GM13976 (cell line): ENCODE measurements at regions not wholly inside any gene's neighbourhood (a gene's known extent, or its start where the extent isn't known, plus 50 kb on each side); places are given as distances from the start of the nearest gene placed in this dataset.
"Not testable (repeated sequence)": the region's sequence is repeated elsewhere in the genome, so short reads cannot be mapped to it uniquely, and the experiment has no call there.

Experiments used
- DNase-seq: peaks from one replicate; pipeline ENCODE4 v3.0.0; 2012; ENCODE audit warnings: low spot score
- in situ Hi-C: fragments of 300-500 bp; cut with MboI; formaldehyde crosslinking; loops from one replicate; pipeline ENCODE4 v1.12.0; 2022; ENCODE audit warnings: low sequenced_read_pairs, mixed read lengths, inconsistent platforms; ENCODE audit not compliant: unreplicated experiment
- TF ChIP-seq, protein P1 (sequence below): IDR thresholded peaks from 2 replicates; pipeline ENCODE4 v1.5.1; 2012; ENCODE audit warnings: borderline replicate concordance, mild to moderate bottlenecking; ENCODE audit not compliant: insufficient read depth; ENCODE audit errors: extremely low read depth, missing control alignments, control extremely low read depth

- no peak for DNase-seq
- in situ Hi-C loops = no loop called here
- TF ChIP-seq, protein P1, sequence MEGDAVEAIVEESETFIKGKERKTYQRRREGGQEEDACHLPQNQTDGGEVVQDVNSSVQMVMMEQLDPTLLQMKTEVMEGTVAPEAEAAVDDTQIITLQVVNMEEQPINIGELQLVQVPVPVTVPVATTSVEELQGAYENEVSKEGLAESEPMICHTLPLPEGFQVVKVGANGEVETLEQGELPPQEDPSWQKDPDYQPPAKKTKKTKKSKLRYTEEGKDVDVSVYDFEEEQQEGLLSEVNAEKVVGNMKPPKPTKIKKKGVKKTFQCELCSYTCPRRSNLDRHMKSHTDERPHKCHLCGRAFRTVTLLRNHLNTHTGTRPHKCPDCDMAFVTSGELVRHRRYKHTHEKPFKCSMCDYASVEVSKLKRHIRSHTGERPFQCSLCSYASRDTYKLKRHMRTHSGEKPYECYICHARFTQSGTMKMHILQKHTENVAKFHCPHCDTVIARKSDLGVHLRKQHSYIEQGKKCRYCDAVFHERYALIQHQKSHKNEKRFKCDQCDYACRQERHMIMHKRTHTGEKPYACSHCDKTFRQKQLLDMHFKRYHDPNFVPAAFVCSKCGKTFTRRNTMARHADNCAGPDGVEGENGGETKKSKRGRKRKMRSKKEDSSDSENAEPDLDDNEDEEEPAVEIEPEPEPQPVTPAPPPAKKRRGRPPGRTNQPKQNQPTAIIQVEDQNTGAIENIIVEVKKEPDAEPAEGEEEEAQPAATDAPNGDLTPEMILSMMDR = no peak
These were observed 230.8 kb upstream of the TET2 start for GRCh38 chr4:104915864-104916263.

DNA sequence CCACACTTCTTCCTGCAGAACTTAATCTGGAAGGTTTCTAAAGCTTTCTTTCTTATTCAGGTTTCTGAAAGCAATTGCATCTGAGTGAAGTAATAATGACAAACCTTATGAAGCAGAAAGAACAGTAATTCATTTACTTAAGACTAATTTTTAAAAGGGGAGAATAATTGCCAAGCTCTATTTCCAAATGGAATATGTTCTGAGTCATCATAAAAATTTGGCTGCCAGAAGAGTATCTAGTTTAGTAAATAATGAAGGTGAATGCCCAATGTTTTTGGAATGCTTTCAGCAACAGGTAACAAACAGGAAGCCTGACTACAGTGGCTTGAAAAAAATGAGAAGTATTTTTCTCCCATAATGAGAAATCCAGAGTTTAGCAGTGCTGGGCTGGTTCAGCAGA, 227.3 kb upstream of the TET2 start:
- TF ChIP-seq, protein P1 = no peak
- no peak for DNase-seq
- in situ Hi-C loops = no loop called here

- TF ChIP-seq, protein P1 = no peak
- in situ Hi-C loops = no loop called here
- no peak for DNase-seq
These were observed 216.4 kb upstream of the TET2 start for GRCh38 chr4:104930298-104930697.

GRCh38 chr4:104930745-104931736, 215.6 kb upstream of the TET2 start:
- TF ChIP-seq, protein P1 = peak; percentile 17
- in situ Hi-C loops, DNase-seq: not testable (repeated sequence)

GRCh38 chr4:104938624-104939023, 208.1 kb upstream of the TET2 start:
- TF ChIP-seq, protein P1 = no peak
- no peak for DNase-seq
- in situ Hi-C loops = no loop called here

DNA sequence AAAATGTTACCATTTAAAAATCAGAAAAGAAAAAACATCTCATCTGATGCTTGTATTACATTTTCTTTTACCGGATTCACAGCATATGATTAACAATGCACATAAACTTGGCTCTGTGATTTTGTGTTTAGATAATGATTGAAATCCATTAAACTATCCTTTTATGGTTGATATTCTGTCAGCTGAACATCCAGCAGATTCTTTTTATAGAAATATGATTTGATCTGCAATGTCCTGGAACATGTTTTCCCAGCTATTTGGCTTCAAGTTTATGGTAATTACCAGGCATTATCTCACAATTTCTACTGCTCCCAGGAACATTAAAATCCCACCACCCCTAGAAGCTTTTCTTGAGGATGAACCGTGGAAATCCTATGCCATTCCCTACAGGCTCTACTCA, 205.7 kb upstream of the TET2 start:
- no peak for DNase-seq
- in situ Hi-C loops = no loop called here
- TF ChIP-seq, protein P1 = no peak
